Esophagus muscularis mucosa (tissue), 4 donors: ENCODE measurements at regions not wholly inside any gene's neighbourhood (a gene's known extent, or its start where the extent isn't known, plus 50 kb on each side); places are given as distances from the start of the nearest gene placed in this dataset.

Experiments used
- EP300 ChIP-seq: sonication (generic); formaldehyde crosslinking; IDR thresholded peaks from one replicate; pipeline ENCODE4 v1.6.1; 2017; ENCODE audit warnings: antibody characterized with exemption
- POLR2A ChIP-seq: fragments of 450-650 bp; IDR thresholded peaks from one replicate; pipeline ENCODE4 v1.6.1; 2017; ENCODE audit warnings: antibody characterized with exemption, moderate library complexity, mild to moderate bottlenecking, low read depth
- POLR2AphosphoS5 ChIP-seq, 2 donors: sonication (generic); formaldehyde crosslinking; IDR thresholded peaks; one replicate each; pipeline ENCODE4 v1.6.1; 2017; ENCODE audit warnings: antibody characterized with exemption in 2 of 2
- TF ChIP-seq, protein P1 (sequence below), 3 experiments: fragments of 200-600 bp in 2 of 3; fragments of 450-650 bp in 1 of 3; sonication (generic) in 2 of 3; IDR thresholded peaks; one replicate each; pipeline ENCODE4 v1.5.1; 2017 to 2019; ENCODE audit warnings: antibody characterized with exemption in 3 of 3, mild to moderate bottlenecking in 2 of 3, moderate library complexity in 1 of 3

DNA sequence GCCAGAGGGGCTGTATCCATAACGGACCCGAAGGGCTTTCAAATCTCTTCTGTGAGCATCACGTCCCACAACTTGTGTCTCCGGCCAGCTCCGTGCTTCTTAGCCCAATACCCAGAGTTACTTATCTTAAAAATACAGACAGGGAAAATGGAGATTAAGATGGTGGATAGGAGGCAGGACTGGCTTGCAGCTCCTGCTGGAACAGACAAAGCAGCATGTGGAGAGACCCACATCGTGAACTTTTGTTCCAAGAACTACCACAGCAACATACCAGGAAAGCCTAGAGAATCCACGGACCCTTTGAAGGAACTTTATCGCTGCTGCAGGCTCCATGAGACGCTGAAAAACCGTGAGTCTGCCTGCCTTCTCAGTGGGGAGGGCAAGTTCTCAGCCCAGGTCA lies 113.7 kb downstream of the RNASET2 start:
- TF ChIP-seq POLR2A (no peak), POLR2AphosphoS5 (IDR thresholded peaks at IDR 0.05) (no peak), EP300 (no peak)
- TF ChIP-seq, protein P1, sequence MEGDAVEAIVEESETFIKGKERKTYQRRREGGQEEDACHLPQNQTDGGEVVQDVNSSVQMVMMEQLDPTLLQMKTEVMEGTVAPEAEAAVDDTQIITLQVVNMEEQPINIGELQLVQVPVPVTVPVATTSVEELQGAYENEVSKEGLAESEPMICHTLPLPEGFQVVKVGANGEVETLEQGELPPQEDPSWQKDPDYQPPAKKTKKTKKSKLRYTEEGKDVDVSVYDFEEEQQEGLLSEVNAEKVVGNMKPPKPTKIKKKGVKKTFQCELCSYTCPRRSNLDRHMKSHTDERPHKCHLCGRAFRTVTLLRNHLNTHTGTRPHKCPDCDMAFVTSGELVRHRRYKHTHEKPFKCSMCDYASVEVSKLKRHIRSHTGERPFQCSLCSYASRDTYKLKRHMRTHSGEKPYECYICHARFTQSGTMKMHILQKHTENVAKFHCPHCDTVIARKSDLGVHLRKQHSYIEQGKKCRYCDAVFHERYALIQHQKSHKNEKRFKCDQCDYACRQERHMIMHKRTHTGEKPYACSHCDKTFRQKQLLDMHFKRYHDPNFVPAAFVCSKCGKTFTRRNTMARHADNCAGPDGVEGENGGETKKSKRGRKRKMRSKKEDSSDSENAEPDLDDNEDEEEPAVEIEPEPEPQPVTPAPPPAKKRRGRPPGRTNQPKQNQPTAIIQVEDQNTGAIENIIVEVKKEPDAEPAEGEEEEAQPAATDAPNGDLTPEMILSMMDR (IDR thresholded peaks at IDR 0.05) = no peak
